CD14-positive monocyte (primary cell): ENCODE measurements at regions not wholly inside any gene's neighbourhood (a gene's known extent, or its start where the extent isn't known, plus 50 kb on each side); places are given as distances from the start of the nearest gene placed in this dataset.

ENCODE experiments used
- DNase-seq, 3 donors: peaks; one replicate each; pipeline ENCODE4 v3.0.0-alpha.2; 2011 to 2022
- H2AFZ ChIP-seq: 2 replicates; pipeline ENCODE4 v1.6.0; 2012; ENCODE audit warnings: mild to moderate bottlenecking, low read depth, low read length, inconsistent platforms; ENCODE audit not compliant: insufficient read depth, poor library complexity, severe bottlenecking
- H3K27ac ChIP-seq, 2 donors: 1 replicate in 1 of 2; 2 replicates in 1 of 2; pipeline ENCODE4 v1.5.1; 2012 to 2013; ENCODE audit warnings: low read length in 2 of 2, control low read depth in 1 of 2, inconsistent platforms in 1 of 2, low read depth in 1 of 2, mild to moderate bottlenecking in 1 of 2
- H3K27me3 ChIP-seq, 2 donors: one replicate each; pipeline versions ENCODE4 v1.6.0 to v1.6.1; 2011 to 2013; ENCODE audit warnings: low read length in 2 of 2; ENCODE audit not compliant: control insufficient read depth in 2 of 2, insufficient read depth in 2 of 2
- H3K36me3 ChIP-seq, 2 donors: replicated peaks in 1 of 2; 1 replicate in 1 of 2; 2 replicates in 1 of 2; pipeline versions ENCODE4 v1.5.1 to v1.6.1; 2012 to 2013; ENCODE audit warnings: low read length in 2 of 2, control low read depth in 1 of 2, inconsistent platforms in 1 of 2, mild to moderate bottlenecking in 1 of 2; ENCODE audit not compliant: insufficient read depth in 2 of 2, control insufficient read depth in 1 of 2
- H3K4me1 ChIP-seq, 2 donors: 1 replicate in 1 of 2; 2 replicates in 1 of 2; pipeline versions ENCODE4 v1.5.1 to v1.6.1; 2012 to 2013; ENCODE audit warnings: low read length in 2 of 2, control low read depth in 1 of 2, inconsistent platforms in 1 of 2, mild to moderate bottlenecking in 1 of 2, moderate library complexity in 1 of 2; ENCODE audit not compliant: insufficient read depth in 2 of 2, control insufficient read depth in 1 of 2
- H3K4me2 ChIP-seq: replicated peaks from 2 replicates; pipeline ENCODE3; 2012; ENCODE audit warnings: low read length, moderate library complexity, mild to moderate bottlenecking; ENCODE audit not compliant: poor library complexity, severe bottlenecking; ENCODE audit errors: extremely low read depth
- H3K4me3 ChIP-seq, 3 experiments: fragments of 200-600 bp in 1 of 3; sonication (generic) in 1 of 3; replicated peaks in 1 of 3; 1 replicate in 2 of 3; 2 replicates in 1 of 3; pipeline ENCODE4 v1.5.1; 2011 to 2013; ENCODE audit warnings: low read length in 3 of 3, mild to moderate bottlenecking in 3 of 3, control low read depth in 2 of 3, low read depth in 2 of 3, inconsistent platforms in 1 of 3, moderate library complexity in 1 of 3
- H3K79me2 ChIP-seq: 2 replicates; pipeline ENCODE4 v1.6.0; 2012; ENCODE audit warnings: mild to moderate bottlenecking, control low read depth, inconsistent platforms, low read length, moderate library complexity; ENCODE audit not compliant: insufficient read depth
- H3K9ac ChIP-seq: 2 replicates; pipeline ENCODE4 v1.6.0; 2017; ENCODE audit warnings: low read length, mild to moderate bottlenecking; ENCODE audit not compliant: insufficient read depth, poor library complexity, severe bottlenecking
- H3K9me3 ChIP-seq, 2 donors: replicated peaks in 1 of 2; 1 replicate in 1 of 2; 2 replicates in 1 of 2; pipeline versions ENCODE4 v1.5.1 to v1.6.1; 2012 to 2013; ENCODE audit warnings: low read length in 2 of 2, control low read depth in 1 of 2; ENCODE audit not compliant: control insufficient read depth in 1 of 2, insufficient read depth in 1 of 2
- H4K20me1 ChIP-seq: 2 replicates; pipeline ENCODE4 v1.6.0; 2012; ENCODE audit warnings: mild to moderate bottlenecking, low read length, control low read depth, moderate library complexity; ENCODE audit not compliant: insufficient read depth
- H3K27ac Mint-ChIP-seq, 7 donors: one replicate each; pipeline ENCODE4 v1.8.0; 2020; ENCODE audit warnings: mild to moderate bottlenecking in 7 of 7, mixed read lengths in 7 of 7, moderate library complexity in 6 of 7, inconsistent platforms in 2 of 7
- H3K27me3 Mint-ChIP-seq, 3 donors: one replicate each; pipeline ENCODE4 v1.8.0; 2021 to 2022; ENCODE audit warnings: low read depth in 3 of 3, mild to moderate bottlenecking in 3 of 3, mixed read lengths in 3 of 3, moderate library complexity in 3 of 3, inconsistent platforms in 1 of 3
- H3K36me3 Mint-ChIP-seq, 2 donors: one replicate each; pipeline ENCODE4 v1.8.0; 2020; ENCODE audit warnings: mixed read lengths in 2 of 2, inconsistent platforms in 1 of 2, mild to moderate bottlenecking in 1 of 2
- H3K4me1 Mint-ChIP-seq: one replicate; pipeline ENCODE4 v1.8.0; 2020; ENCODE audit warnings: mild to moderate bottlenecking, mixed read lengths
- H3K4me3 Mint-ChIP-seq, 2 donors: one replicate each; pipeline ENCODE4 v1.8.0; 2020; ENCODE audit warnings: mild to moderate bottlenecking in 2 of 2, mixed read lengths in 2 of 2, moderate library complexity in 1 of 2
- H3K9me3 Mint-ChIP-seq, 7 donors: one replicate each; pipeline ENCODE4 v1.8.0; 2020 to 2022; ENCODE audit warnings: mixed read lengths in 7 of 7, mild to moderate bottlenecking in 6 of 7, moderate library complexity in 6 of 7, inconsistent platforms in 2 of 7
- CTCF ChIP-seq: fragments of 200-600 bp; IDR thresholded peaks from one replicate; pipeline ENCODE4 v1.8.0; 2022; ENCODE audit warnings: antibody characterized with exemption, mild to moderate bottlenecking
- WGBS: methylation state at CpG from one replicate; pipeline ENCODE4 v1.1.5; 2013; ENCODE audit warnings: missing lambda C conversion rate; ENCODE audit not compliant: insufficient coverage; 5-methylcytosine and 5-hydroxymethylcytosine counted together
- intact Hi-C, 2 donors: fragments of 100-400 bp; cut with micrococcal nuclease; formaldehyde crosslinking; loops; one replicate each; pipeline versions ENCODE4 v1.15.0 to v1.15.1; 2023

GRCh38 chr3:107061466-107061865 lies 315.8 kb upstream of the CCDC54 start:
- no peak overlapping the region for H3K4me3 ChIP-seq
- no peak for DNase-seq
- H3K27me3 ChIP-seq, result no peaks in the 10 kb centered on the region
- H3K27me3 Mint-ChIP-seq, result peaks cover 2 to 6% (median 3%) of the 10 kb centered on the region in 3 donors
- no peaks in the 10 kb centered on the region for H4K20me1 ChIP-seq
- no peak overlapping the region for H3K27ac ChIP-seq
- H3K9me3 Mint-ChIP-seq, result peaks cover 0 to 4% (median 0%) of the 10 kb centered on the region in 7 donors
- H3K36me3 ChIP-seq, result no peaks in the 10 kb centered on the region
- H2AFZ ChIP-seq, result no peak overlapping the region
- no peaks in the 10 kb centered on the region for H3K9me3 ChIP-seq
- no peak overlapping the region for H3K4me2 ChIP-seq
- H3K36me3 Mint-ChIP-seq, result no peaks in the 10 kb centered on the region
- 100% methylated on average over 1 of the region's 1 CpG for WGBS
- intact Hi-C loops, result no loop called here
- no peak overlapping the region for H3K9ac ChIP-seq
- H3K27ac Mint-ChIP-seq, result no peak overlapping the region
- peaks cover 6% of the 10 kb centered on the region for H3K4me1 Mint-ChIP-seq
- H3K4me3 Mint-ChIP-seq, result no peak overlapping the region
- no peaks in the 10 kb centered on the region for H3K4me1 ChIP-seq
- TF ChIP-seq CTCF, result no peak
- no peaks in the 10 kb centered on the region for H3K79me2 ChIP-seq

- H3K4me1 Mint-ChIP-seq, result peaks cover 6% of the 10 kb centered on the region
- WGBS, result 100% methylated on average over 1 of the region's 1 CpG
- H3K36me3 ChIP-seq, result no peaks in the 10 kb centered on the region
Observed at GRCh38 chr3:107062310-107062709, 314.9 kb upstream of the CCDC54 start.

More at GRCh38 chr3:107062310-107062709, 314.9 kb upstream of the CCDC54 start:
- no peaks in the 10 kb centered on the region for H3K79me2 ChIP-seq
- Mint-ChIP-seq H3K36me3 (no peaks in the 10 kb centered on the region), H3K27me3 (peaks cover 2 to 6% (median 3%) of the 10 kb centered on the region in 3 donors), H3K4me3 (no peak overlapping the region), H3K9me3 (peaks cover 0 to 4% (median 0%) of the 10 kb centered on the region in 7 donors), H3K27ac (no peak overlapping the region)
- TF ChIP-seq CTCF, result no peak
- no peaks in the 10 kb centered on the region for H3K27me3 ChIP-seq
- no peak overlapping the region for H3K4me3 ChIP-seq
- intact Hi-C loops, result no loop called here
- H3K9ac ChIP-seq, result no peak overlapping the region
- H3K4me2 ChIP-seq, result no peak overlapping the region
- H2AFZ ChIP-seq, result no peak overlapping the region
- no peaks in the 10 kb centered on the region for H4K20me1 ChIP-seq
- no peak overlapping the region for H3K27ac ChIP-seq
- H3K4me1 ChIP-seq, result no peaks in the 10 kb centered on the region
- no peak for DNase-seq
- H3K9me3 ChIP-seq, result no peaks in the 10 kb centered on the region
